ENCODE measurements at regions not wholly inside any gene's neighbourhood (a gene's known extent, or its start where the extent isn't known, plus 50 kb on each side); places are given as distances from the start of the nearest gene placed in this dataset.

DNA sequence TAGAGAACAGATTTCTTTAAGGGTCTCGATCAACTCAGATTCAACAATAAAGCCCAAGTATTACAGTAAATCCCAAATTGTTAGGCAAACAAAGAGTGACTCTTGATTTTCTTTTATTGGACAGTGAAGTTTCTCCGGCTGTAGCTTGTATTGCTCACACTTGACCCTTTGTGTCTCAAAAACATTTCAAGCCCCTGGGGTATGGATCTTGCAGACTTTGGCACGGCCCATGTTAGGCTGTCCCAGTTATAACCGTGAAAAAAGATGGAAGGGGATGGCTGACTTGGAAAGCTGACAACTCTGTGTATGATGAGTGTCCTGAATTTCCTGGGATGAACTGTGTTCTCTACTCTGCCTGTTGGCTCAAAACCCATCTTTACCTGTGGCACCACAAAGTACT, 356.1 kb downstream of the SLITRK2 start:
- DNase-seq (ENCODE audit: low read depth in 1 of 2, low spot score in 2 of 2) (no peak), FAIRE-seq (no peak)
- Histone ChIP-seq H3K27me3 (replicated peaks in 1 of 4; ENCODE audit: control insufficient read depth in 3 of 4, extremely low read depth in 1 of 4, insufficient read depth in 3 of 4, low read length in 3 of 4) (no peaks in the 10 kb centered on the region), H4K91ac (replicated peaks; ENCODE audit: insufficient read length, low read length) (no peak overlapping the region), H4K8ac (ENCODE audit: extremely low read depth, insufficient read depth, low read length) (no peak overlapping the region), H3K4me3 (ENCODE audit: extremely low read depth in 1 of 4, insufficient read depth in 2 of 4, low read depth in 3 of 4, low read length in 4 of 4) (no peak overlapping the region), H3K79me2 (ENCODE audit: control insufficient read depth in 1 of 2, insufficient read depth in 2 of 2, low read length in 2 of 2) (no peaks in the 10 kb centered on the region), H4K20me1 (replicated peaks in 1 of 2; ENCODE audit: control insufficient read depth in 1 of 2, insufficient read depth in 2 of 2, low read length in 2 of 2) (no peaks in the 10 kb centered on the region), H2AFZ (ENCODE audit: low read length) (no peak overlapping the region), H2BK15ac (ENCODE audit: low read length) (no peak overlapping the region), H2BK12ac (ENCODE audit: low read depth, low read length) (no peak overlapping the region), H2AK5ac (ENCODE audit: low read depth, low read length) (no peak overlapping the region), H3K14ac (ENCODE audit: insufficient read length) (no peak overlapping the region), H3K4me1 (replicated peaks in 1 of 4; ENCODE audit: control insufficient read depth in 3 of 4, insufficient read depth in 4 of 4, low read length in 3 of 4) (no peaks in the 10 kb centered on the region), H3K9me3 (ENCODE audit: insufficient read depth in 2 of 2, low read depth in 1 of 2, low read length in 1 of 2) (no peaks in the 10 kb centered on the region), H3K4me2 (ENCODE audit: insufficient read depth in 1 of 2, low read depth in 2 of 2, low read length in 2 of 2) (no peak overlapping the region), H4K5ac (ENCODE audit: insufficient read length, low read depth, low read length) (no peak overlapping the region), H3K9ac (replicated peaks in 1 of 4; ENCODE audit: extremely low read depth in 1 of 4, low read depth in 3 of 4, low read length in 3 of 4) (no peak overlapping the region), H3K79me1 (ENCODE audit: low read depth, low read length) (no peaks in the 10 kb centered on the region), H3K18ac (ENCODE audit: extremely low read depth, low read length) (no peak overlapping the region), H3K36me3 (ENCODE audit: control insufficient read depth in 2 of 4, insufficient read depth in 4 of 4, low read length in 3 of 4) (no peaks in the 10 kb centered on the region), H3K27ac (ENCODE audit: low read depth, low read length) (no peak overlapping the region), H3K23me2 (ENCODE audit: low read depth, low read length) (no peaks in the 10 kb centered on the region), H2BK20ac (ENCODE audit: low read length) (no peak overlapping the region), H2BK120ac (replicated peaks; ENCODE audit: low read depth, low read length) (no peak overlapping the region), H3K56ac (replicated peaks; ENCODE audit: insufficient read length, low read depth, low read length) (no peak overlapping the region), H2BK5ac (ENCODE audit: low read depth, low read length) (no peak overlapping the region), H3K4ac (replicated peaks; ENCODE audit: insufficient read length, low read depth, low read length) (no peak overlapping the region), H3K23ac (ENCODE audit: insufficient read length) (no peak overlapping the region)
- CTCF ChIA-PET (ENCODE audit: partially characterized antibody): no interaction called here
- POLR2A ChIA-PET (ENCODE audit: partially characterized antibody): no interaction called here
- WGBS, 2 experiments (ENCODE audit: extremely low coverage in 1 of 2, insufficient coverage in 1 of 2, insufficient read length in 1 of 2, insufficient replicate concordance in 2 of 2, low coverage in 1 of 2, low lambda C conversion rate in 2 of 2, missing lambda C conversion rate in 1 of 2): 96% methylated on average over 4 of the region's 4 CpGs; no CpG with 5 or more reads in 1 of the 2 experiments
- TF ChIP-seq SIN3A (conservative IDR thresholded peaks at IDR 0.05 in 1 of 2, IDR thresholded peaks at IDR 0.05 in 1 of 2; ENCODE audit: low read depth in 1 of 2, low read length in 2 of 2) (no peak), KDM5A (IDR thresholded peaks at IDR 0.05; ENCODE audit: low read length) (no peak), GTF2F1 (IDR thresholded peaks at IDR 0.05; ENCODE audit: borderline replicate concordance, low read depth, low read length) (no peak), TEAD4 (IDR thresholded peaks at IDR 0.05; ENCODE audit: low read depth, low read length) (no peak), GABPA (IDR thresholded peaks at IDR 0.05; ENCODE audit: borderline replicate concordance, insufficient read depth, low read length) (no peak), CHD1 (IDR thresholded peaks at IDR 0.05; ENCODE audit: low read depth, low read length) (no peak), TCF12 (IDR thresholded peaks at IDR 0.05; ENCODE audit: low read depth, low read length) (no peak)
- TF ChIP-seq, protein P1, sequence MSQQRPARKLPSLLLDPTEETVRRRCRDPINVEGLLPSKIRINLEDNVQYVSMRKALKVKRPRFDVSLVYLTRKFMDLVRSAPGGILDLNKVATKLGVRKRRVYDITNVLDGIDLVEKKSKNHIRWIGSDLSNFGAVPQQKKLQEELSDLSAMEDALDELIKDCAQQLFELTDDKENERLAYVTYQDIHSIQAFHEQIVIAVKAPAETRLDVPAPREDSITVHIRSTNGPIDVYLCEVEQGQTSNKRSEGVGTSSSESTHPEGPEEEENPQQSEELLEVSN (IDR thresholded peaks at IDR 0.05): no peak
- TF ChIP-seq, protein P2, sequence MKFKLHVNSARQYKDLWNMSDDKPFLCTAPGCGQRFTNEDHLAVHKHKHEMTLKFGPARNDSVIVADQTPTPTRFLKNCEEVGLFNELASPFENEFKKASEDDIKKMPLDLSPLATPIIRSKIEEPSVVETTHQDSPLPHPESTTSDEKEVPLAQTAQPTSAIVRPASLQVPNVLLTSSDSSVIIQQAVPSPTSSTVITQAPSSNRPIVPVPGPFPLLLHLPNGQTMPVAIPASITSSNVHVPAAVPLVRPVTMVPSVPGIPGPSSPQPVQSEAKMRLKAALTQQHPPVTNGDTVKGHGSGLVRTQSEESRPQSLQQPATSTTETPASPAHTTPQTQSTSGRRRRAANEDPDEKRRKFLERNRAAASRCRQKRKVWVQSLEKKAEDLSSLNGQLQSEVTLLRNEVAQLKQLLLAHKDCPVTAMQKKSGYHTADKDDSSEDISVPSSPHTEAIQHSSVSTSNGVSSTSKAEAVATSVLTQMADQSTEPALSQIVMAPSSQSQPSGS (IDR thresholded peaks at IDR 0.05; ENCODE audit: low read length): no peak
- TF ChIP-seq, protein P3, sequence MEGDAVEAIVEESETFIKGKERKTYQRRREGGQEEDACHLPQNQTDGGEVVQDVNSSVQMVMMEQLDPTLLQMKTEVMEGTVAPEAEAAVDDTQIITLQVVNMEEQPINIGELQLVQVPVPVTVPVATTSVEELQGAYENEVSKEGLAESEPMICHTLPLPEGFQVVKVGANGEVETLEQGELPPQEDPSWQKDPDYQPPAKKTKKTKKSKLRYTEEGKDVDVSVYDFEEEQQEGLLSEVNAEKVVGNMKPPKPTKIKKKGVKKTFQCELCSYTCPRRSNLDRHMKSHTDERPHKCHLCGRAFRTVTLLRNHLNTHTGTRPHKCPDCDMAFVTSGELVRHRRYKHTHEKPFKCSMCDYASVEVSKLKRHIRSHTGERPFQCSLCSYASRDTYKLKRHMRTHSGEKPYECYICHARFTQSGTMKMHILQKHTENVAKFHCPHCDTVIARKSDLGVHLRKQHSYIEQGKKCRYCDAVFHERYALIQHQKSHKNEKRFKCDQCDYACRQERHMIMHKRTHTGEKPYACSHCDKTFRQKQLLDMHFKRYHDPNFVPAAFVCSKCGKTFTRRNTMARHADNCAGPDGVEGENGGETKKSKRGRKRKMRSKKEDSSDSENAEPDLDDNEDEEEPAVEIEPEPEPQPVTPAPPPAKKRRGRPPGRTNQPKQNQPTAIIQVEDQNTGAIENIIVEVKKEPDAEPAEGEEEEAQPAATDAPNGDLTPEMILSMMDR (IDR thresholded peaks at IDR 0.05; ENCODE audit: control extremely low read depth in 1 of 3, insufficient read depth in 1 of 3, low read depth in 1 of 3, low read length in 3 of 3): no peak
